Esophagus mucosa (tissue), 1 donor: ENCODE measurements at regions not wholly inside any gene's neighbourhood (a gene's known extent, or its start where the extent isn't known, plus 50 kb on each side); places are given as distances from the start of the nearest gene placed in this dataset.

Source experiments
- ATAC-seq: fragments of 200-7000 bp; cut with Tn5 transposase; one replicate; pipeline ENCODE4 v1.9.1; 2020
- donor health status: DM: yes; HTN: yes; CAD: no.

DNA sequence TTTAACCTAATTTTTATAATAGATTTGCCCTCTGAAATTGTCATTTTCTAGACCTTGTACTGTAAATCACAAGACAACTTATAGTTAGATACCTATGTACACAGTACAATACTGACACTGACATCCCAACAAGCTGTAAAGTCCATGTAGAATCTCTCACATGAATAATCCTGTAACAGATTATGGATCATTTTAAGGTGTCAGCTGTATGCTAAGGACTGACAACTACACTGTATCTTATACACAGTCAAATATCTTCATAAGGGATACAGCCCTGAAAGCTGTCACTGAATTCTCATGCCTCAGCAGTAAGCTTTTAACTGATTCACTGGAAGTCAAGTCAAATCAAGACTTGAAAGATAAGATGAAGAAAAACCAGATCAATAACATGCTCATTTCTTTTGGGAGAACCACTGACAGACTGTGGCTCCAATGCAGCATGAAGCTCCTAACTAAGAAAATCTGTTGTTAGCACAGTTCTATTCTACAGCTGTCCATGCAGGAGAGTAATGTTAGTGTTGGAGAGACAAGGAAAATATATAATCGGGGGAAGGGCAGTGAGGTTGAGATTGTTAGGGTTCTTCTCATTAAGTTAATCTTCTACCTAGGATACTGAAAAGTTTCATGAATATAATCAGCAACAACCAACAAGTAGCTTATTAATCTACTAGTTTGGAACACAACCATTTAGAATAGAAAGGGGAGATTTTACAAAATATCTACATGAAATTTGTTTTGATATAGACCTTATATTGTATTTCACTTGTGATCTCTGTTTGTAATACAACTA, 612.0 kb downstream of the PCDH18 start:
- ATAC-seq = no peak

- no peak for ATAC-seq
Observed at GRCh38 chr4:136918772-136919171, 613.5 kb downstream of the PCDH18 start.

- ATAC-seq = no peak
Observed at GRCh38 chr4:136917312-136918110, 614.8 kb downstream of the PCDH18 start.

GRCh38 chr4:136909626-136910025, 622.7 kb downstream of the PCDH18 start:
- no peak for ATAC-seq

- no peak for ATAC-seq
Observed at GRCh38 chr4:136908122-136908521, 624.2 kb downstream of the PCDH18 start.

- no peak for ATAC-seq
Observed at GRCh38 chr4:136900696-136901095, 631.6 kb downstream of the PCDH18 start.

DNA sequence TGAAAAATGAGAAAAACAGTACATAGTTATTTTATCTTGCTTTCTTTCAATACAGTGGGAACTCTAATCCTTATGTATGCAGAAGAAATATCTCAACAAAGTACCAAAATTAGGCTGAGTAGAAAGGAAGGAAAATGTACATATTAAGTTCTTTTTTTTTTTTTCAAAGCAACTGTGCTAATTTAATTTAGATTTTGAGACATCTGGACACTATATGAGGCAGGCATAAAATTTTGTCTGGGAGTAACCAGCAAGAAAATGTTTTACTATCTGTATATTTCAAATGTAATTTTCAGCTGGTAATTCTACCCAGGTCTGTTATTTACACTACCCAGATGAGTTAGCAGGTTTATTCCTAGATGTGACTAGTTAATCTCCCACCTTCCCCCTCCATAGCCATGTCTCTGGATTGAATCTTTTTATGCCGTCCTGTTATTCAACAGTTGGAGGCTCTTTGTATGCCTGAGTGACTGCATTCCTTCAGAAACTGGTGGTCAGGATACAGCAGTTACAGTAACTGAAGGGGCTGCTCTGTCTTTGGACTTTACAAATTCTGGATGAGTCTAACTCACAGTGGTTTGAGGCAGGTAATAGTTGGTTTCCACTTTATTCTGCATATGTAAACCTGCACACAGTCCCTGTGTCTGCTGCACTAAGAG, 633.6 kb downstream of the PCDH18 start:
- no peak for ATAC-seq

- no peak for ATAC-seq
Observed at GRCh38 chr4:136893573-136893972, 638.7 kb downstream of the PCDH18 start.

DNA sequence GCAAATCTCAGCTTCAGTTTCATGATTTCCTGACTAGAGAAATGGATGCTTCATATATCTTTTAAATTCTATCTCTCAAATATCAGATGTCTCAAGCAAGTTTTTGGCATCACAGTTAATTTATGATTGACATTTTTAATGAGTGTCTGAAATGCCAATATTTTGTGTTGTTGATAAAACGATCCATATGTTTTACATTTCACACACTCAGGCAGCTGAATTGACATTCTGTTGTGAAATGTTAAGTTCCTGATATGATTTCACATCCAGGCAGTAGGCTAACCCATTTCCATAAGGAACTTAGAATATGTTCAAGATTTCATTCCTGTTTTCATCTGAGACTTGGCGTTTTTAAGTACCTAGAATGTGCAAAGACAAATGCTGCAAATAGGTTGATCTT, 650.6 kb downstream of the PCDH18 start:
- no peak for ATAC-seq

- ATAC-seq = no peak
Observed at GRCh38 chr4:136873555-136873954, 658.7 kb downstream of the PCDH18 start.

- ATAC-seq = no peak
Observed at GRCh38 chr4:136867465-136867864, 664.8 kb downstream of the PCDH18 start.

GRCh38 chr4:136865526-136865925, 666.8 kb downstream of the PCDH18 start:
- no peak for ATAC-seq

DNA sequence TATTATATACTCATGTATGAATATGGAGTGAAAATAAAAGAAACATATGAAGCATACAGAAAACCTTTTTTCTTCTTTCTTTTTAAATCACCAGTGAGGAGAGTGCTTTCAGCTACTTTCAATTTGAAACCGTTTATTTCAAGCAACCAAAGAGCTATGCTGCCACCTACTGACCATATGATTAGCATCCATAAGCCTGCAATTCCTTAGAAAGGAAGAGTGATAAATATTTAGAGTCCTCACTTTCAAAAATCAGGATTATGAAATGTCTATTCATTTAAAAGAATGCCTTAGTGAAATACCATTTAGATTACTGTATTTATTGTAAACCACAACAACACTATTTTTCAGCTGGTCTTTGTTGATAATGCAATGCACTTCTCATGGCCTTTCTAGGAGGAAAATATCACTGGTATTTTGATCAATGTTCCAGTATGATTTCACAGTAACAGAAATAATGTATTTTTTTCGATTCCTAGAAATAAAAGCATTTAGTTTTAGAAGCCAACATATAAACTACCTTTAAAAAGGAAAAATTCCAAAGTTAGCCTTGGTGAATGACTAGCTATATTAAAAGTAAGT, 667.6 kb downstream of the PCDH18 start:
- ATAC-seq = no peak

DNA sequence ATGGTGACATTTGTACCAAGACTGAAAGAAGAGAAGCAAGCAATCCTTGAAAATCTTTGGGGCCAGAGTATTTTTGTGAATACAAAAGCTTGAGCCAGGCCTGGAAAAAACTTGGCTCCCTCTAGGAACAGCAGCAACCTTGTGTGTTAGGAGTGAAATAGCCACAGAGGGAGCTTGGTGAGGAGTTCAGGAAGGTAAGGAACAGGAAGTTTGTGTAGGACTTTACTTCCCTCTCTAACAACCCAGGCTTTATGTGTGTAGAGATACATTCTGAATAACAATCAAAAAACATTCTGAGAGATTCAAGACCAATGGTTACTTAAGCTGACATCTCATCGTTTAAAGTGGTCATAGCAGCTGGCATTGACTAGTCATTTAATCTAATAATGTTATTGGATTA, 668.5 kb downstream of the PCDH18 start:
- no peak for ATAC-seq

GRCh38 chr4:136862653-136863052, 669.6 kb downstream of the PCDH18 start:
- no peak for ATAC-seq

- no peak for ATAC-seq
Observed at GRCh38 chr4:136861091-136861490, 671.2 kb downstream of the PCDH18 start.

GRCh38 chr4:136858903-136859302, 673.4 kb downstream of the PCDH18 start:
- no peak for ATAC-seq

- ATAC-seq = no peak
Observed at GRCh38 chr4:136855886-136856285, 676.4 kb downstream of the PCDH18 start.

DNA sequence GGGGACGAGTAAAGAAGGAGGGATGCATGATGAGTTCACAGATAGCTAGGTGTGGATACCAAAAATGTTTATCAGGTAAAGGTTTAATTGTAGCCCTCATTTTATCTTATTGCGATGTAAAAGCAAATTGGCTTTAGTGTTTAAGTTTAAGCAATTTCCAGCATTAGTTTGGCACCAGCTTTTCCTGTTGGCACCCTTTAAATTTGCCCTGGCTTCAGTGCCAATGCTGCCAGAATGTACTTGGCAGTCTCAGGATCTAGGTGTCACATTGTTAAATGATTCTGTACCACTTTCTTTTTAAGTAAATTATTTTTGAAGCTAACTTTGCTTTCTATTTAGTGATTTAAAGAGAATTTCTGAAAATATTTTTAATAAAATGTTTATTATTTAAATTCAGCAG, 681.8 kb downstream of the PCDH18 start:
- no peak for ATAC-seq

- no peak for ATAC-seq
Observed at GRCh38 chr4:136847881-136848621, 684.2 kb downstream of the PCDH18 start.

DNA sequence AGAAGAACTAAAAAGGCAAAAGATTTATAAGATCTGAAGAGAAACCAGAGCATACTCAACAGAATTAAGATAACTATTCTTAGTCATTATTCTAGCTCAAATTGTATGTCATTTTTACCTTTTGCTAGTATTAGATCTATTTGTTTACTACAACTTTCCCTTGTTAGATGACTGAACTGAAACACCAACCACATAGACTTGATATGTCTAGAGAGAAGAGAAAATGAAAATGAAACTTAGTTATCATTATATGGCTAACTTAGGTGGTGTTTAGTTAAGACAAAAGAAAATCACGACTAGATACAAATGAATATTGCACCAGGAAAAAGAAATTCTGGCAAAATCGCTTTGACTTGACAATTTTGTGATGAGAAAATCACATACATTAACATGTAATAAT, 690.8 kb downstream of the PCDH18 start:
- ATAC-seq = no peak

DNA sequence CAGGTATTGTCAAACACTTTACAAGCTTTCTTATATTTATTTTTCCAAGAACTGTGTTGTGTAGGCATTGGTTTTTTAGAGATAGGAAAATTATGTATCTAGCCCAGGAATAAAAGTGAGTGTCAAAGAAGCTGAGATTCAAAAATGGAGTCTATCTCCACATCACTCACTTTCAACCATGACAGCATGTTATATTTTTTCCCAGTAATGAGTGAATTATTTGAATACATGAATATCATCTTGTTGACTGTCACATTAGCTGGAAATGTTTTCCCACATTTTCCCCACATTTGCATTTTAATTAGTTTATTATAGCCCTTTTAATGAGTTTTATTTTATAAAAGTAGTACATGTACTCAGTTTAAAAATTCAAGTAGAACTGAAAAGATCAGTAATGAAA, 693.7 kb downstream of the PCDH18 start:
- no peak for ATAC-seq
